Naive B cell (primary cell): ENCODE measurements at regions not wholly inside any gene's neighbourhood (a gene's known extent, or its start where the extent isn't known, plus 50 kb on each side); places are given as distances from the start of the nearest gene placed in this dataset.

Experiments used
- ATAC-seq, 2 donors: fragments of 150-1000 bp; cut with Tn5 transposase; 2 replicates each; pipeline ENCODE4 v1.10.0; 2021; ENCODE audit warnings: low read depth in 2 of 2, mild to moderate bottlenecking in 2 of 2, moderate library complexity in 2 of 2
- DNase-seq: peaks from one replicate; pipeline ENCODE4 v3.0.0; 2022
- H3K27ac Mint-ChIP-seq, 6 donors: one replicate each; pipeline ENCODE4 v1.8.0; 2020 to 2022; ENCODE audit warnings: mild to moderate bottlenecking in 6 of 6, mixed read lengths in 6 of 6, moderate library complexity in 5 of 6, inconsistent platforms in 2 of 6
- H3K27me3 Mint-ChIP-seq, 3 donors: one replicate each; pipeline ENCODE4 v1.8.0; 2021 to 2022; ENCODE audit warnings: mixed read lengths in 3 of 3, mild to moderate bottlenecking in 1 of 3
- H3K36me3 Mint-ChIP-seq, 2 donors: one replicate each; pipeline ENCODE4 v1.8.0; 2020 to 2022; ENCODE audit warnings: mixed read lengths in 2 of 2, inconsistent platforms in 1 of 2, mild to moderate bottlenecking in 1 of 2
- H3K4me1 Mint-ChIP-seq, 3 donors: one replicate each; pipeline ENCODE4 v1.8.0; 2020 to 2022; ENCODE audit warnings: mixed read lengths in 3 of 3, inconsistent platforms in 1 of 3, mild to moderate bottlenecking in 1 of 3, moderate library complexity in 1 of 3
- H3K4me3 Mint-ChIP-seq, 8 donors: one replicate each; pipeline ENCODE4 v1.8.0; 2020 to 2022; ENCODE audit warnings: mild to moderate bottlenecking in 8 of 8, mixed read lengths in 8 of 8, moderate library complexity in 8 of 8, inconsistent platforms in 2 of 8
- H3K9me3 Mint-ChIP-seq, 7 donors: one replicate each; pipeline ENCODE4 v1.8.0; 2020 to 2022; ENCODE audit warnings: mixed read lengths in 7 of 7, mild to moderate bottlenecking in 5 of 7, inconsistent platforms in 2 of 7, moderate library complexity in 1 of 7

DNA sequence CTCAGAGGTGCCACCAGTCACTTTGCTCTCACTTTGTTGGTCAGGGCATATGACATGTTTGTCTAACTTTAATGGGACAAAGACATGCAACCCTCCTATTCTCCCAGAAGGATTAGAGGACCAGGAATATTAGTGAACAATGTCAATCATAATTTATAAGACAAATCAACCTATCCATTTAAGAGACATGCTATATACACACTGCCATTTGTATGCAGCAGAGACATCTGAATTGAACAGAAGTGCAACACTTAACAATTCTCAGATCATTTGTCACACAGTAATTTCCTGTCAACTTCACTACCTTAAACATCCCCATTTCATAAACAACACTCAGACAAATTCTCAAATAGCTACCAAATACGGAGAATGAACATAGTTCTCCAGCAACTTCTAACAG, 273.6 kb upstream of the RGMB start:
- Mint-ChIP-seq H3K4me3 (no peak overlapping the region), H3K27me3 (peaks cover 0 to 5% (median 0%) of the 10 kb centered on the region in 3 donors), H3K36me3 (no peaks in the 10 kb centered on the region), H3K4me1 (no peaks in the 10 kb centered on the region), H3K9me3 (peaks cover 0 to 7% (median 1%) of the 10 kb centered on the region in 7 donors), H3K27ac (no peak overlapping the region)
- ATAC-seq, result no peak
- DNase-seq, result no peak

- Mint-ChIP-seq H3K27me3 (peaks cover 0 to 5% (median 0%) of the 10 kb centered on the region in 3 donors), H3K36me3 (no peaks in the 10 kb centered on the region), H3K27ac (no peak overlapping the region), H3K9me3 (peaks cover 0 to 3% (median 0%) of the 10 kb centered on the region in 7 donors), H3K4me1 (no peaks in the 10 kb centered on the region), H3K4me3 (no peak overlapping the region)
- no peak for ATAC-seq
- no peak for DNase-seq
Observed at GRCh38 chr5:98500811-98501210, 272.7 kb upstream of the RGMB start.

DNA sequence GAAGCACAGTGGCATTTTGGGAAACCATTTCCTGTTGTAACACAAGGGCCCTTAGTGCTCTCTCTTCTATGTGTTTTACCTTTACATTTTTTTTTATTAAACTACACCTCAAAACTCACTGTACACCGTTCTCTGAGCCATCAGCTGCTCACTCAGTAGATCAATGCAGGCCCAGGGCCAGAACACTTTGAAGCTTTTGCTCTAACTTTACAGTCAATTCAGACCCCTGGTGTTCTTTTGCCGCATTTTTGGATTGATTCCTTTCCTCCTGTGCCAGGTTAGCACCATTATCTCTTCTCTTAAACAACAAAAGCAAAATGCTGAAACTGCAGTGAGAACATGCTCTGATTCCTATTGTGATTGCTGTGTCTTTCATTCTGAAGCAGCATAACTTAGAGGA, 269.8 kb upstream of the RGMB start:
- ATAC-seq, result no peak
- H3K27me3 Mint-ChIP-seq, result peaks cover 0 to 5% (median 0%) of the 10 kb centered on the region in 3 donors
- H3K9me3 Mint-ChIP-seq, result peaks cover 0 to 13% (median 3%) of the 10 kb centered on the region in 7 donors
- no peak overlapping the region for H3K4me3 Mint-ChIP-seq
- no peak for DNase-seq
- H3K36me3 Mint-ChIP-seq, result no peaks in the 10 kb centered on the region
- H3K4me1 Mint-ChIP-seq, result no peaks in the 10 kb centered on the region
- no peak overlapping the region for H3K27ac Mint-ChIP-seq

DNA sequence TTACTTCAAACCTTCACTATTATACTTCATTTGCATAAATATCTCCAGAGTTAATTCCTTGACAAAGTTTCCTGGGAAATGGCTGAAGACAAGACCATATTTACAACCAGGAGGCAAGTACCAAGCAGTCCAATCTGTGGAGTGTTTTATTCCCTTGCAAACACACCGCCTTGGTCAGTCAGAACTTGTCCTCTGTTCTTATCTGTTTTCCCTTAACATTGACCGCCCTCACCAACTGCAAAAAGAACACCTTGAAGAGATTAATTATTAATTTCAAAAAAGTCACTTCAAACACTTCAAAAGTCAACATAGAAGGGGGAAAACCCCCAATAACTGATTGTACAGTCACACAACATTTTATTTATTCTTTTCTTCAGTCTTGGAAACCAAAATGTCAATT, 269.0 kb upstream of the RGMB start:
- Mint-ChIP-seq H3K4me1 (no peaks in the 10 kb centered on the region), H3K36me3 (no peaks in the 10 kb centered on the region), H3K27me3 (peaks cover 0 to under 1% (median 0%) of the 10 kb centered on the region in 3 donors), H3K27ac (no peak overlapping the region), H3K9me3 (peaks cover 0 to 13% (median 3%) of the 10 kb centered on the region in 7 donors), H3K4me3 (no peak overlapping the region)
- no peak for ATAC-seq
- no peak for DNase-seq

GRCh38 chr5:98510143-98510985, 263.1 kb upstream of the RGMB start:
- no peak overlapping the region for H3K4me3 Mint-ChIP-seq
- DNase-seq, result no peak

DNA sequence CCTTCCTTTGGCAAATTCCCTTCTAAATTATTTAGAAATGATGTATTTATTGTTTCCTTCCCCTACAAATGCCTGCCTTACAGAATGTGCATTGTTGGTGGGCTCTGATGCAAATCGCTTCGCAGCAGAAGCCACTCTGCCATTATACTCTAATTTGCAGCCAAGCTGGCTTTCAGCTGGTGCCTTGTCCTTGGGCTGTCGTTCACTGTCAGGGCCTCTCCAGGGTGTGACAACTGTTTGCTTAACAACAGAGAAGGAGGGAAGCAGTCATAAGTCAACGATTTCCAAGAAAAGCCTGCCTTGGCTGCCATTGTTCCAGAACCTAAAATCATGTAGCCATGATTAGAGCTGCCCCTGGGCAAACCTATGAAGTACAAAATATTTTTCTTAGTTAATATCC, 260.1 kb upstream of the RGMB start:
- Mint-ChIP-seq H3K27me3 (peaks cover 0 to 4% (median 0%) of the 10 kb centered on the region in 3 donors), H3K36me3 (no peaks in the 10 kb centered on the region), H3K4me1 (no peaks in the 10 kb centered on the region), H3K9me3 (peaks cover 0 to 2% (median 0%) of the 10 kb centered on the region in 7 donors), H3K4me3 (no peak overlapping the region), H3K27ac (no peak overlapping the region)
- no peak for DNase-seq
- ATAC-seq, result no peak

More at GRCh38 chr5:98510143-98510985, 263.1 kb upstream of the RGMB start:
- ATAC-seq, result no peak
- no peak overlapping the region for H3K27ac Mint-ChIP-seq
- H3K36me3 Mint-ChIP-seq, result no peaks in the 10 kb centered on the region
- H3K27me3 Mint-ChIP-seq, result peaks cover 0 to 4% (median 0%) of the 10 kb centered on the region in 3 donors
- peaks cover 0 to 13% (median 3%) of the 10 kb centered on the region in 7 donors for H3K9me3 Mint-ChIP-seq
- H3K4me1 Mint-ChIP-seq, result no peaks in the 10 kb centered on the region

DNA sequence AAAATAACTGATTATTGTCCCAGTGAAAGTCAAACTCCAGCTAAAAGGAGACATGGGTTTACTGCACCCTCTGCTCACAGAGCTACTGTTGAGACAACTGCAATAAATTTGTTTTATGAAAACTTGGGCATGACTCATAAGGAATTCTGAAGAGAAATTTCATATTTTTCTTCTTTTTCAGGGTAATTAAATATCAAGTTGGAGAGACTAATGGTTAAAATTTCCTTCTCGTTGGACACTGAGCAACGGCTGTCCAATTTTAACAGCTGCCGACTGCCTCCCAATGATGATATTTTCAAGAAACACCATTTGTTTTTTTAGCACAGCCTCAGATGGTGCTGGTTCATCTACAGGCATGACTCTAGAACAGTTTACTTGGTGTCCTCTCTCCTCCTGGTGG, 259.2 kb upstream of the RGMB start:
- Mint-ChIP-seq H3K9me3 (peaks cover 0 to 2% (median 0%) of the 10 kb centered on the region in 7 donors), H3K4me3 (no peak overlapping the region), H3K36me3 (no peaks in the 10 kb centered on the region), H3K27ac (no peak overlapping the region), H3K4me1 (no peaks in the 10 kb centered on the region), H3K27me3 (peaks cover 0 to 4% (median 0%) of the 10 kb centered on the region in 3 donors)
- no peak for DNase-seq
- ATAC-seq, result no peak

DNA sequence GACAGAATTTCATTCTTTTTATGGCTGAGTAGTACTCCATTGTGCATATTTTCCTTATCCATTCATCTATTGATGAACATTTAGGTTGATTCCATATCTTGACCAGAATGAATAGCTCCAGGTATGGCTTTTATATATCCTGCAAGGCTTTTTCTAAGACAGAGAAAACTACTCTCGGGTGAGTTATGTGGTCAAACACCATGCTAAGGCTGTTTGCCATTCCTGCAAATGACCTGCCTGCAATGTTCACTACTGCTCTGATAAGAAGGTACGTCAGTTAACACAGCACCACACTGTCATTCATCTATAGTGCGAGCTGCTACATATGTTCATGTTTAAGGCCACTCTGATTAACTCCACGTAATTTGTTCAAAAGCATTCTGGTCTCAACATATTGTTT, 256.8 kb upstream of the RGMB start:
- Mint-ChIP-seq H3K4me1 (no peaks in the 10 kb centered on the region), H3K27ac (no peak overlapping the region), H3K36me3 (no peaks in the 10 kb centered on the region), H3K9me3 (peaks cover 0 to 2% (median 0%) of the 10 kb centered on the region in 7 donors), H3K27me3 (no peaks in the 10 kb centered on the region), H3K4me3 (no peak overlapping the region)
- DNase-seq (no peak), ATAC-seq (no peak)

DNA sequence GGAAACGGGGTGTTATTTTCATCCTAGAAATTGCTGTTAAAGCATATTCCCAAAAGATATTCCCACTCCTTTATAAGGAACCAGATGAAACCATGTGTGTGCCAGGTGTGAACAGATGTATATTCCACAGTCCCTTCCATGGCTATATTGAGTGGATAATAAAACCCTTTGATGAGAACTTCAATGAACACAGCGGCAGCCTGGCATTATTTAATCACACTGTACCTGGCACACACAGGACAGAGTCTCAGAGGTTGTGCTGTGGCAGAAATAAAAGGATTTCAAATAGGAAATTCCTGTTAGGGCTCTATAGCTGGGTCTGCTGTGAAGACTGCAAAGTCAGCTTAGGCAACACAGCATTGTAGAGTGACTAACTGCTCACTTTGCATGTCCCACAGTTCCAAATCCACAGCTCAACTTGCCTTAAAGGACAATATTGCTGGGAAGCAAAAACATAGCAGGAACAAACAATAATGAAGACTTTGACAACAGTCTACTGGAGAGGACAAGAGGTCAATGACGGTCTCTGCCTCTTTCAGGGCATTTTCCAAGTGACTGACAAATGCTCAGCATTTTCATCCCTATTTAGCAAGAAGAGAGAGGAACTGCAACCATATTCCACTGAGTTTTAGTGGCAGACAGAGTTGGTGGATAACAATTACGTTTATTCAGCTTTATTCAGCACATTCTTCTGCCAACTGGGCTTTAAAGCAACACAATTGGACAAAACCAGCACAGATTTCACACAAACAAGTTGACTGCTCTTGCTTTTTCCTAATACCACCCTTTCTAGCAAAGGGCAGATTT, 255.7 kb upstream of the RGMB start:
- no peak overlapping the region for H3K4me3 Mint-ChIP-seq
- no peaks in the 10 kb centered on the region for H3K27me3 Mint-ChIP-seq
- ATAC-seq (no peak), DNase-seq (no peak)
- H3K36me3 Mint-ChIP-seq, result no peaks in the 10 kb centered on the region
- H3K4me1 Mint-ChIP-seq, result no peaks in the 10 kb centered on the region
- H3K27ac Mint-ChIP-seq, result no peak overlapping the region
- peaks cover 0 to 2% (median 0%) of the 10 kb centered on the region in 7 donors for H3K9me3 Mint-ChIP-seq

- no peaks in the 10 kb centered on the region for H3K4me1 Mint-ChIP-seq
- no peak for ATAC-seq
- H3K9me3 Mint-ChIP-seq, result peaks cover 0 to 2% (median 0%) of the 10 kb centered on the region in 7 donors
- H3K4me3 Mint-ChIP-seq, result no peak overlapping the region
- H3K27me3 Mint-ChIP-seq, result peaks cover 0 to 8% (median 0%) of the 10 kb centered on the region in 3 donors
- H3K27ac Mint-ChIP-seq, result peak overlapping the region in 1 of 6 donors; percentile 34
- H3K36me3 Mint-ChIP-seq, result no peaks in the 10 kb centered on the region
- DNase-seq, result no peak
Observed at GRCh38 chr5:98518754-98519153, 254.7 kb upstream of the RGMB start.

GRCh38 chr5:98519571-98519970, 253.9 kb upstream of the RGMB start:
- Mint-ChIP-seq H3K27me3 (peaks cover 0 to 8% (median 0%) of the 10 kb centered on the region in 3 donors), H3K27ac (no peak overlapping the region), H3K36me3 (no peaks in the 10 kb centered on the region), H3K9me3 (peaks cover 0 to 2% (median 0%) of the 10 kb centered on the region in 7 donors), H3K4me3 (no peak overlapping the region), H3K4me1 (no peaks in the 10 kb centered on the region)
- DNase-seq (no peak), ATAC-seq (no peak)

DNA sequence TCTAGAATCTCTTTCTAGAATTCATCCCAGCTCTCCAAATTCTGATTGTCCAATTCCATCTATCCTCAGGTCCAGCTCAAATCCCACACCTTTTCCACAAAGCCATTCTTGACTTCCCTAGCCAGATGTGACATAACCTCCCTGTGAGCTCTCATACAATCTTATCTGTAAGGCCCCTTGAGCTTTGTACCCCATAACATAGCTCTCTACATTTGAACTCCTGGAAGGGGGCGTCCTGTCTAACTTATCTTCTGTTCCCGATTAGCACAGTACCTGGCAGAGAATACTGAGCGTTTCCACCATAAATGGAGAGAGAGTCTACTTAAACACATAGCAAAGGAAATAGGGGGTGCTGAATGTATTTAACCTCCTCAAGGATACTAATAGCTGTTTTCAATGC, 251.6 kb upstream of the RGMB start:
- H3K9me3 Mint-ChIP-seq, result no peaks in the 10 kb centered on the region

GRCh38 chr5:98524773-98525172, 248.7 kb upstream of the RGMB start:
- no peaks in the 10 kb centered on the region for H3K36me3 Mint-ChIP-seq
- H3K4me1 Mint-ChIP-seq, result no peaks in the 10 kb centered on the region
- H3K27ac Mint-ChIP-seq, result no peak overlapping the region
- ATAC-seq, result no peak
- no peaks in the 10 kb centered on the region for H3K9me3 Mint-ChIP-seq
- no peak overlapping the region for H3K4me3 Mint-ChIP-seq
- DNase-seq, result no peak
- peaks cover 0 to 8% (median 0%) of the 10 kb centered on the region in 3 donors for H3K27me3 Mint-ChIP-seq

More for the DNA sequence above, 251.6 kb upstream of the RGMB start:
- DNase-seq (no peak), ATAC-seq (no peak)
- Mint-ChIP-seq H3K27me3 (peaks cover 0 to 8% (median 0%) of the 10 kb centered on the region in 3 donors), H3K4me1 (no peaks in the 10 kb centered on the region), H3K36me3 (no peaks in the 10 kb centered on the region), H3K27ac (no peak overlapping the region), H3K4me3 (no peak overlapping the region)

DNA sequence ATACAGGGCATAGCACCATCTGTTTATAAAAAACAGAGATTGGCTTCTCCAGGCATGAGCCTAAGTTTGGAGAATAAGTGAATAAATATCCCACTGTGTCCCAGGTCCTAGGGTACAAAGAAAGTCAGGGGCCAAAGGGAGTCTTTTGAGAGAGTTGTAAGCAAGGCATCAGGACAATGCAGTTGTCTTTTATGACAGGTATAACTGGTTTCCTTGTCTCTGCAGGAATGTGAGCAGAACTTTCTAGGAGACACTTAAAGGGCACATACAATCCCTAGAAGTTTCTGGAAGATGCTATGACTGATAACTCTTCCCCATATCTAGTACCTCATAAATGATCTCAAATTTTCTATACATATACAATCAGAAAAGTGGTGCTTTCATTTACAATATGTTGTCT, 245.6 kb upstream of the RGMB start:
- Mint-ChIP-seq H3K9me3 (no peaks in the 10 kb centered on the region), H3K4me3 (no peak overlapping the region), H3K4me1 (no peaks in the 10 kb centered on the region), H3K27me3 (peaks cover 0 to 8% (median 0%) of the 10 kb centered on the region in 3 donors), H3K27ac (no peak overlapping the region), H3K36me3 (no peaks in the 10 kb centered on the region)
- no peak for ATAC-seq
- DNase-seq, result no peak
